ENCODE measurements at regions not wholly inside any gene's neighbourhood (a gene's known extent, or its start where the extent isn't known, plus 50 kb on each side); places are given as distances from the start of the nearest gene placed in this dataset.

DNA sequence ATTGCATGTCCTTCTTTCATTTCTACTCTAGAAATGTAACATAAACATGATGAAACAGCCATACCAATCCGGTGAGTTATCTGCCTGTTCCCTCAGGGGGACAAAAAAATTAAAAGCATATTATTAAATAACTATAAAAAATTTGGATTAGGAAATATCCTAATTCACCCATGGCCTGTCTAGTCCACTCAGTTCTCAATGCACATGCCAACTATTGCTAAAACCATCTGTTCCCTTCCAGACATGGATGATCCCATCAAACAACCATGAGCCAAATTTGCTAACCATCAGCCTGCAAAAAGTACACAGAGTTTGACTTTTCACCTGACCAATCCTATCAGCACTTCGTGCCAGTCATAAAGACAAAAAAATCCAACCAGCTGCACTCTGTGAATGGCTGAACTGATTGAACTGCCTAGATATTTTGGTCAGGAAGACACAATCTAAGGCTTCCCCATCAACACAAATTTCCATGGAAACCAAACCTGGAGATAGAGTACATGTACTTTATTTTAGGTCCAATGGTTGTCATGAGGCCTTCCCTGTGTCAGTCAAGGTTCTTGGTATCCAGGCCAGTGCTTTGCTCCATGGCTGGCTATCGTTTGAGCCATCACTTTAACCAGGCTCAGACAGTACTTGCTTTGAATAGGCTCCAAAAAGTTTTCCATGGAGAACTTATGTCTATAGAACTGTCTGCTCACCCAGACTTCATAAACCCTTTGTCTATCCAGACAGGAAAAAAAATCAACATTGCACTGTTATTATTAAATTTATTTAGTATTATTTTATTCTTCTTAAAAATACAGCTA lies 570.8 kb downstream of the LTN1 start:
- no peak overlapping the region for H3K4me3 ChIP-seq (replicated peaks in 1 of 3; ENCODE audit: insufficient read depth in 1 of 3, low read depth in 1 of 3, low read length in 3 of 3)
- no peaks in the 10 kb centered on the region for H4K20me1 ChIP-seq (replicated peaks; ENCODE audit: control insufficient read depth, extremely low read depth, insufficient read depth, low read length)
- dilution Hi-C loops (cut with MboI; ENCODE audit: extremely low pct_ligation_motif_present, low sequenced_read_pairs) (no loop called here), intact Hi-C loops (cut with micrococcal nuclease) (loop anchor here (5.0 kb wide), 1 partner anchor 35 kb away; no protein-coding TSS in a partner anchor)
- BruUV-seq (replicated peaks): no TSS peak
- no peak for DNase-seq (ENCODE audit: low read depth, low spot score)
- H3K4me1 ChIP-seq (ENCODE audit: control insufficient read depth, extremely low read depth, insufficient read depth, low read length): no peaks in the 10 kb centered on the region
- no peaks in the 10 kb centered on the region for H3K9me3 ChIP-seq (replicated peaks; ENCODE audit: control insufficient read depth, insufficient read depth, low read length)
- POLR2A ChIA-PET: no interaction called here
- H3K36me3 ChIP-seq (ENCODE audit: control insufficient read depth in 2 of 2, extremely low read depth in 1 of 2, insufficient read depth in 2 of 2, low read length in 2 of 2): no peaks in the 10 kb centered on the region
- H2AFZ ChIP-seq (ENCODE audit: low read depth, low read length): no peak overlapping the region
- CTCF ChIA-PET: interaction anchor here (0.6 kb wide), 1 partner anchor 13 kb away, joined by 3 read pairs; no protein-coding TSS in a partner anchor
- no peak overlapping the region for H3K4me2 ChIP-seq (ENCODE audit: insufficient read depth, low read length)
- no peaks in the 10 kb centered on the region for H3K27me3 ChIP-seq (ENCODE audit: control insufficient read depth in 2 of 2, insufficient read depth in 2 of 2, low read length in 2 of 2)
- no peak for TF ChIP-seq GATA2 (IDR thresholded peaks at IDR 0.05; ENCODE audit: insufficient read depth, insufficient read length, low read depth, low read length)
- TF ChIP-seq, protein P1, sequence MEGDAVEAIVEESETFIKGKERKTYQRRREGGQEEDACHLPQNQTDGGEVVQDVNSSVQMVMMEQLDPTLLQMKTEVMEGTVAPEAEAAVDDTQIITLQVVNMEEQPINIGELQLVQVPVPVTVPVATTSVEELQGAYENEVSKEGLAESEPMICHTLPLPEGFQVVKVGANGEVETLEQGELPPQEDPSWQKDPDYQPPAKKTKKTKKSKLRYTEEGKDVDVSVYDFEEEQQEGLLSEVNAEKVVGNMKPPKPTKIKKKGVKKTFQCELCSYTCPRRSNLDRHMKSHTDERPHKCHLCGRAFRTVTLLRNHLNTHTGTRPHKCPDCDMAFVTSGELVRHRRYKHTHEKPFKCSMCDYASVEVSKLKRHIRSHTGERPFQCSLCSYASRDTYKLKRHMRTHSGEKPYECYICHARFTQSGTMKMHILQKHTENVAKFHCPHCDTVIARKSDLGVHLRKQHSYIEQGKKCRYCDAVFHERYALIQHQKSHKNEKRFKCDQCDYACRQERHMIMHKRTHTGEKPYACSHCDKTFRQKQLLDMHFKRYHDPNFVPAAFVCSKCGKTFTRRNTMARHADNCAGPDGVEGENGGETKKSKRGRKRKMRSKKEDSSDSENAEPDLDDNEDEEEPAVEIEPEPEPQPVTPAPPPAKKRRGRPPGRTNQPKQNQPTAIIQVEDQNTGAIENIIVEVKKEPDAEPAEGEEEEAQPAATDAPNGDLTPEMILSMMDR (IDR thresholded peaks at IDR 0.05; ENCODE audit: extremely low read depth in 1 of 2, insufficient read depth in 1 of 2, low read depth in 1 of 2, low read length in 2 of 2): no peak
- TF ChIP-seq FOS (IDR thresholded peaks at IDR 0.05; ENCODE audit: borderline replicate concordance, insufficient read depth, low read length): no peak
- no peak for TF ChIP-seq POLR2A (IDR thresholded peaks at IDR 0.05; ENCODE audit: low read depth, low read length)
- TF ChIP-seq EZH2 (IDR thresholded peaks at IDR 0.05; ENCODE audit: borderline replicate concordance, low read depth, low read length, severe bottlenecking): no peak
- TF ChIP-seq MYC (IDR thresholded peaks at IDR 0.05; ENCODE audit: low read depth, low read length): no peak
- TF ChIP-seq JUN (IDR thresholded peaks at IDR 0.05; ENCODE audit: borderline replicate concordance, insufficient read depth, insufficient read length, low read depth): no peak
- H3K9ac ChIP-seq (replicated peaks; ENCODE audit: extremely low read depth, insufficient read depth, low read length): no peak overlapping the region
- FAIRE-seq: no peak
- H3K9me1 ChIP-seq (replicated peaks; ENCODE audit: control insufficient read depth, extremely low read depth, insufficient read depth, low read length): no peaks in the 10 kb centered on the region
- no peak overlapping the region for H3K27ac ChIP-seq (ENCODE audit: insufficient read depth, low read depth, low read length)
- H3K79me2 ChIP-seq (ENCODE audit: control insufficient read depth, insufficient read depth, low read length): no peaks in the 10 kb centered on the region
